Effector memory CD4-positive, alpha-beta T cell (primary cell): ENCODE measurements at regions not wholly inside any gene's neighbourhood (a gene's known extent, or its start where the extent isn't known, plus 50 kb on each side); places are given as distances from the start of the nearest gene placed in this dataset.

Experiments
- DNase-seq, 3 donors: peaks; one replicate each; pipeline ENCODE4 v3.0.0-alpha.2; 2020
- H3K27ac ChIP-seq: 2 replicates; pipeline ENCODE4 v1.7.0; 2013; ENCODE audit warnings: mild to moderate bottlenecking, low read length, moderate library complexity; ENCODE audit not compliant: insufficient read depth, poor library complexity, severe bottlenecking
- H3K27me3 ChIP-seq: replicated peaks from 2 replicates; pipeline ENCODE4 v1.7.0; 2013; ENCODE audit warnings: mild to moderate bottlenecking, low read length; ENCODE audit not compliant: insufficient read depth, control insufficient read depth, poor library complexity, severe bottlenecking
- H3K36me3 ChIP-seq: 2 replicates; pipeline ENCODE4 v1.7.0; 2013; ENCODE audit warnings: mild to moderate bottlenecking, low read length, moderate library complexity; ENCODE audit not compliant: control insufficient read depth, insufficient read depth
- H3K4me1 ChIP-seq: 2 replicates; pipeline ENCODE4 v1.7.0; 2013; ENCODE audit warnings: low read length, mild to moderate bottlenecking; ENCODE audit not compliant: control insufficient read depth, insufficient read depth, poor library complexity, severe bottlenecking
- H3K4me3 ChIP-seq: 2 replicates; pipeline ENCODE4 v1.7.0; 2013; ENCODE audit warnings: low read length, low read depth, mild to moderate bottlenecking; ENCODE audit not compliant: insufficient read depth, poor library complexity, severe bottlenecking
- H3K9me3 ChIP-seq: 2 replicates; pipeline ENCODE4 v1.7.0; 2013; ENCODE audit warnings: mild to moderate bottlenecking, low read length, moderate library complexity; ENCODE audit not compliant: control insufficient read depth

- H3K4me1 ChIP-seq, result no peaks in the 10 kb centered on the region
- no peak for DNase-seq
- no peak overlapping the region for H3K27ac ChIP-seq
- no peaks in the 10 kb centered on the region for H3K27me3 ChIP-seq
- no peaks in the 10 kb centered on the region for H3K9me3 ChIP-seq
- H3K36me3 ChIP-seq, result no peaks in the 10 kb centered on the region
- H3K4me3 ChIP-seq, result no peak overlapping the region
These were observed 552.3 kb downstream of the TSN start for GRCh38 chr2:122307763-122308162.

GRCh38 chr2:122315306-122315705, 559.9 kb downstream of the TSN start:
- no peak overlapping the region for H3K27ac ChIP-seq
- no peaks in the 10 kb centered on the region for H3K4me1 ChIP-seq
- no peak for DNase-seq
- H3K27me3 ChIP-seq, result no peaks in the 10 kb centered on the region
- no peaks in the 10 kb centered on the region for H3K9me3 ChIP-seq
- no peaks in the 10 kb centered on the region for H3K36me3 ChIP-seq
- no peak overlapping the region for H3K4me3 ChIP-seq

GRCh38 chr2:122319539-122320132, 564.2 kb downstream of the TSN start:
- Histone ChIP-seq H3K4me1 (no peaks in the 10 kb centered on the region), H3K36me3 (no peaks in the 10 kb centered on the region), H3K27me3 (no peaks in the 10 kb centered on the region), H3K4me3 (no peak overlapping the region), H3K27ac (no peak overlapping the region), H3K9me3 (no peaks in the 10 kb centered on the region)
- DNase-seq, result no peak

- Histone ChIP-seq H3K27ac (no peak overlapping the region), H3K4me1 (no peaks in the 10 kb centered on the region), H3K27me3 (no peaks in the 10 kb centered on the region), H3K9me3 (no peaks in the 10 kb centered on the region), H3K4me3 (no peak overlapping the region), H3K36me3 (no peaks in the 10 kb centered on the region)
- no peak for DNase-seq
These were observed 567.4 kb downstream of the TSN start for GRCh38 chr2:122322815-122323214.

GRCh38 chr2:122323927-122324326, 568.5 kb downstream of the TSN start:
- Histone ChIP-seq H3K36me3 (no peaks in the 10 kb centered on the region), H3K9me3 (no peaks in the 10 kb centered on the region), H3K27me3 (no peaks in the 10 kb centered on the region), H3K4me1 (no peaks in the 10 kb centered on the region), H3K27ac (no peak overlapping the region), H3K4me3 (no peak overlapping the region)
- no peak for DNase-seq

- Histone ChIP-seq H3K4me3 (no peak overlapping the region), H3K4me1 (no peaks in the 10 kb centered on the region), H3K36me3 (no peaks in the 10 kb centered on the region), H3K9me3 (no peaks in the 10 kb centered on the region), H3K27ac (no peak overlapping the region), H3K27me3 (no peaks in the 10 kb centered on the region)
- DNase-seq, result no peak
These were observed 571.0 kb downstream of the TSN start for GRCh38 chr2:122326471-122326870.

GRCh38 chr2:122328816-122329215, 573.4 kb downstream of the TSN start:
- no peaks in the 10 kb centered on the region for H3K27me3 ChIP-seq
- no peak overlapping the region for H3K4me3 ChIP-seq
- no peaks in the 10 kb centered on the region for H3K4me1 ChIP-seq
- no peaks in the 10 kb centered on the region for H3K9me3 ChIP-seq
- no peak for DNase-seq
- H3K27ac ChIP-seq, result no peak overlapping the region
- no peaks in the 10 kb centered on the region for H3K36me3 ChIP-seq

GRCh38 chr2:122329278-122329677, 573.8 kb downstream of the TSN start:
- Histone ChIP-seq H3K27me3 (no peaks in the 10 kb centered on the region), H3K4me1 (no peaks in the 10 kb centered on the region), H3K27ac (no peak overlapping the region), H3K36me3 (no peaks in the 10 kb centered on the region), H3K9me3 (no peaks in the 10 kb centered on the region), H3K4me3 (no peak overlapping the region)
- DNase-seq, result no peak

GRCh38 chr2:122333932-122334331, 578.5 kb downstream of the TSN start:
- Histone ChIP-seq H3K4me3 (no peak overlapping the region), H3K9me3 (no peaks in the 10 kb centered on the region), H3K36me3 (no peaks in the 10 kb centered on the region), H3K4me1 (no peaks in the 10 kb centered on the region), H3K27ac (no peak overlapping the region), H3K27me3 (no peaks in the 10 kb centered on the region)
- no peak for DNase-seq

- Histone ChIP-seq H3K4me1 (no peaks in the 10 kb centered on the region), H3K9me3 (no peaks in the 10 kb centered on the region), H3K4me3 (no peak overlapping the region), H3K36me3 (no peaks in the 10 kb centered on the region), H3K27me3 (no peaks in the 10 kb centered on the region), H3K27ac (no peak overlapping the region)
- no peak for DNase-seq
These were observed 582.5 kb downstream of the TSN start for GRCh38 chr2:122338000-122338399.
